ENCODE measurements at regions not wholly inside any gene's neighbourhood (a gene's known extent, or its start where the extent isn't known, plus 50 kb on each side); places are given as distances from the start of the nearest gene placed in this dataset.

DNA sequence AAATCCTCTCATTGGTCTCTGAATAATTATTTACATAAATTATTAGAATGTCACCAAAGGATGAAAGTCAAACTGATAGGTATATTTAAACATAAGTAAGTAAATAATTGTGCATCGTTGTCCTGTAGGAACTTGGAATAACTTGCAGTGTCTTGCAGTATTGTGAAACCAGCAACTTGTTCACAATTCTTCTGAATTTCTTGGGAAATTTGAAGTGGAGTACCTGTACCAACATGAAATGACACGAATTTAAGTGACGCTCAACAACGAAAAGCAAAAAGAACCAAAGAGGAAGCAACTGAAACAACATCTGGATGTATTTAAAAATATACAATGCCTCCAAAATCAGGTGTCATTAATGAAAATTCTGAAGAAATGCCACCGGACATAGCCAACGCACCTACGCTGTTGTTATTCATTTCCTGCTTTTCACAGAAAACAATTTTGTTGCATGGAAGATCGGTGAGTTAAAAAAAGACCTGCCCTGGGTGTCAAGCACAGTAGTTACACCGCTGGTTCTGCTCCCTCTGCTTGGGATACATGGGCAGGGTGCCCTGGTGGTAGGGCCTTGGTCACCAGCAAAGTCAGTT, 112.5 kb downstream of the RPLP1 start:
- TF ChIP-seq CTCF (IDR thresholded peaks at IDR 0.05): no peak
- TF ChIP-seq POLR2AphosphoS5 (IDR thresholded peaks at IDR 0.05; ENCODE audit: low read depth, low read length): no peak
